Tongue (tissue), 1 donor: ENCODE measurements at regions not wholly inside any gene's neighbourhood (a gene's known extent, or its start where the extent isn't known, plus 50 kb on each side); places are given as distances from the start of the nearest gene placed in this dataset.
"Not testable (repeated sequence)": the region's sequence is repeated elsewhere in the genome, so short reads cannot be mapped to it uniquely, and the experiment has no call there.

Experiments used
- DNase-seq: peaks from one replicate; pipeline ENCODE4 v3.0.0-alpha.2; 2015

DNA sequence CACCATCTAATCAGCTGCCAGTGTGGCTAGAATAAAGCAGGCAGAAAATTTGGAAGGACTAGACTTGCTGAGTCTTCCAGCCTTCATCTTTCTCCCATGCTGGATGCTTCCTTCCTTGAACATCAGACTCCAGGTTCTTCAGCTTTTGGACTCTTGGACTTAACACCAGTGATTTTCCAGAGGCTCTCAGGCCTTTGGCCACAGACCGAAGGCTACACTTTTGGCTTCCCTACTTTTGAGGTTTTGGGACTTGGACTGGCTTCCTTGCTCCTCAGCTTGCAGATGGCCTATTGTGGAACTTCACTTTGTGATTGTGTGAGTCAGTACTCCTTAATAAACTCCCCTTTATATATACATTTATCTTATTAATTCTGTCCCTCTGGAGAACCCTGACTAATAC lies 129.8 kb upstream of the MB21D2 start:
- not testable (repeated sequence) for DNase-seq

DNA sequence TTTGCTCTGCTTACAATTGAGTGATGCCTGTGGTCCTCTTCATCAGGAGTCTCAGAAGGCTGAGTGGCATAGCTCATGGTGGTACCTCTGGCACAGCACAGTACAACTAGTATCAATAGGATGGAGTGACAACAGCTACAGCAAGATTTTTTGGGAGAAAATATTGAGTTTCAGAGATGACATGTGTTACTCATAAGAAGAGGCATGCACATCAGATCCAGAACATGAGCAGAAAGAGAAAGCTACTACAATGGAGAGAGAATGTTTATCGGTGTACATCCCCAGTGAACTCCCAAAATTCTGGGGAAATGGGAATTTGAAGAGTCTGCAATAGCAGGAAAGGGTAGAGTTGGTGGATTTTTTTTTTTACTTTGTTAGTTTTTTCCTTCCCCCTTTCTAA lies 130.5 kb upstream of the MB21D2 start:
- no peak for DNase-seq

DNA sequence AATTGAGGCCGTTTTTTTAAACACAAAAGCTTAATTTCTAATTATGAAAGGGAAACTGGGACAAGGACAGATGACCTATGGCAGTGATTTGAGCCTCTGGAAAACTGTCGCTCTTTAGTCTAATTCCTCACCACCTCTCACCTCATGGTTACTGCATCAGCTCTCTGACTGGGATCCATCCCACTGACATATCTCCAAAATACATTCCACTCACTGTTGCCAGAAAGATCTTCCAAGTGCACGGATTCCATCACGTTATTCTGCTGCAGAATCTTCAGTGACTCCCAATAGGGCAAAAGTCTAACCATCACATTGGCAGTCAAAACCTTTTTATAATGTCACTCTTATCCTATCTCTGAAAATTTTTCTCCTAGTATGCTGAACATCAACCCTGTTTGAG lies 132.3 kb upstream of the MB21D2 start:
- DNase-seq = no peak

DNA sequence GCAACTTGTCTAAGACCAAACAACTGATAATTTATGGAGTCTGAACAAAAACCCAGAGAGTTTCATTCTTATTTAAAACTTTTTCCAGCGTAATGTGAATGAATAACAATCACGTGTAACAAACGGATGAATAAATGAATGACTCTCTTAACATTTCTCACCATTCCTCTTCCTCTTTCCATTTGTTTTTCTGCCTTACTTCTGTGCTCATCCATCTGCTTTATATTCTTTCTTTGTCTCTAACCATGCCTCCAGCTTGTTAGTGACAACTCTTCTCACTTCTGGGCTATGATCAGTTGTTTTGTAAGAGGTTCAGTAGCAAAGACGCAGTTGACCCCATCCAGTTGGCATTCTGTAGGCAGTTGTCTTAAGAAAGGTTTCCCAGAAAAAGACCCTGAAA lies 133.7 kb upstream of the MB21D2 start:
- no peak for DNase-seq

DNA sequence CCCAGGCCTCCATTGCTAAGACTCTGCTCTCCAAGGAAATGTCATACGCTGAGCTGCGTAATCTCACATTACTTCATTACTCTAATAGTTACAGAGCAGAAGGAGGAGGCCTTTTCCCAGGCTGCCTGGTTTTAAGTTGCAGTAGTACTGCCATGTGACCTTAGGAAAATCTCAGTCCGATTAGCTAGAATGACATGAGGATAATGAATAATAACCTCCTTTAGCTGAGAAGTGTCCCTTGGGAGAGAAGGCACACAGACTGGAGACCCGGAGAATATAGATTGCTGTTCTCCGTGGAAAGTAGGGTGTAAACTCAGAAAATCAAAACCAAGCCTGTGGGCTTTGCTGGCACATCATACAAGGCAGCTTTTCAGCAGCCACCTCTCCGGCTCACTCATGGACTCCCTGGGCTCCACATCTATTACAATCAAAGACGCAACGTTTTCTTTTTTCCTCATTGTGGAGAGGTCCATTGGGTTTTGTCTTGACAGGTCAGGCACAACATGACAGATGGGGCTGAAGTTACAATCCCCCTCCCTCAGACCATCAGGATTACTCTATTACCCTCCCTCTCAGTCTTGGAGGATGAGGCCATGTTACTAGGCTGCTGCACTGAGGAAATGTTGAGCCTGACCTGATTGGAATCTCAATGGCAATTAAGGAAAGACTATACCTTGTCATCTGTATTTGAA lies 134.8 kb upstream of the MB21D2 start:
- peak; percentile 59 for DNase-seq

DNA sequence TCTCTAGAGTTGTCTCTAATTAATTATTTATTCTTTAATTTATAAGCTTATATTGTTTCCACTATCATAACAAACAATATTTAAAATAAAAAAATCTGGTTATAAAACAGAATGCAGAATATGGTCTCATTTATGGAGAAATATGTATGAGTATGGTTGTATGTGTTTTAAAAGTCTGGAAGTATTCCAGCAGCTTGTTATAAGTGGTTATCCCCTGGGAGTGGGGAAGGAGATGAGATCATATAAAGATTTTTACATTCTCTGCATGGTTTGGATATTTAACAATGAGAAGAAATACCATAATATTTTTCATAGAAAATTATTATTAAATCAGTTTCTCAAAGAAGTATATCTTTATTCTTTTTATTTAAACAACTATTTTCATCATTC lies 135.4 kb upstream of the MB21D2 start:
- peak; percentile 28 for DNase-seq

DNA sequence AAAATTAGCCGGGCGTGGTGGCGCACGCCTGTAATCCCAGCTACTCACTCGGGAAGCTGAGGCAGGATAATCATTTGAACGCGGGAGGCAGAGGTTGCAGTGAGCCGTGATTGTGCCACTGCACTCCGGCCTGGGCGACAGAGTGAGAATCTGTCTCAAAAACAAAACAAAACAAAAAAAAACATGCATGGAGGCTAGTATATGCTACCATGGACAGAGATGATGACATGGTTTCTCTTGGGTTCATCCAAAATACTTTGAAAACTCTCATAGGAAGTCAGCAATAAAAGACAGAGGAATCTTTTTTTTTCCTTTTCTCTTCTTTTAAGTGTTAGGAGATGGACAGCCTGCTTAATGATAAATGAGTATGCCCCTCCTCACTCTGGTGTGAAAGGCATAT lies 137.7 kb upstream of the MB21D2 start:
- no peak for DNase-seq

DNA sequence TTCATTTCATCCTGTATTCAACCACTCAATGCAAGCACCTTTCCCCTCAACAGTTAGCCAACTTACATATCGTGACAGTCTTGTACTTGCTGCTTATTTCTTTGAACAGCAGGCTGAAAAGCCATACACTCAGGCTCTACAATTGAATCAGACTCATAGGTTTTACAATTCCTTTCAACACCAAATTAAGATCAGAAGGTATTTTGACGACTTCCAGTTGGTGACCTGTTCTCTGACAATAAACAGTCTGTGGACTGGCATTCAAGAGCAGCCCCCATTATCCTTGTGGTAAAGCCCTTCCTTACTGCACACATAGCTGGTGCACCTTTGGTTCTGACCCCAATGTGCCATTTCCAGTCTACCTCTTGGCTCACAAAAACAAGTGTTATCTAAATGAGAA lies 140.0 kb upstream of the MB21D2 start:
- DNase-seq = no peak

DNA sequence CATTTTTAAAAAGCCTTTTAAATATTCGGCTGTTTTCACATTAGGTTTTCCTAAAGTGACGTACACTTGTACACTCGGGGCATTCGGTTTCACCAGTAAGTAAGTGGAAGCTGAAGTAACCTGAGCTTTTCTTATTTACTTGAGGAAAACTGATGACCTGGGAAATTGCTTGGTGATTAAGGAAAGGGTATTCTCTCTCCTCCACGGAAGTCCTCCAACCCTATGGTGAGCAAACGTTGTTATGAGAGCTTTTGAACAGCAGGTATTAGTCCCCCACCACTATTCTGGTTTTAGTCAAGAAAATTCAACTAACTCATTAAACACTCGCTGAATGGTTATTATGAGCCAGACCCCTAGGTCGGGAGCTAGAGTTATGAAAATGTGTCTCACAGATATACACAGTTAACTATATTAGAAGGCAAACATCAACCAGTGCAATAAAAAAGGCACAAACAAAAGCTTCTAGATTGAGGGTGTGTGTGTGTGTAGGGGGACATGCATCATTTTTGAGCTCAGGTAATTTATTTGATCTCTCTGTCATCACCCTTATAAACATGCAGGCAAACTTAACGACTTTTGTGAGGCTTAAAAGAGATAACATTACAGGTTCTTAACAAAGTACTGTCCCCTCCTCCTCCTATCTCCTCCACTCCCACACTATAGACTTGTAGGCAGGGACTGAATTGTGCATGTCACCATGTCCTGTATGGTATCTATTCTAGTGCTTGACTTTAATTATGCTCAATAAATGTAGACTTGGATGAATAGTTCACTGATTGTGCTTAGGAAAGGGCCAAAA lies 143.3 kb upstream of the MB21D2 start:
- no peak for DNase-seq

DNA sequence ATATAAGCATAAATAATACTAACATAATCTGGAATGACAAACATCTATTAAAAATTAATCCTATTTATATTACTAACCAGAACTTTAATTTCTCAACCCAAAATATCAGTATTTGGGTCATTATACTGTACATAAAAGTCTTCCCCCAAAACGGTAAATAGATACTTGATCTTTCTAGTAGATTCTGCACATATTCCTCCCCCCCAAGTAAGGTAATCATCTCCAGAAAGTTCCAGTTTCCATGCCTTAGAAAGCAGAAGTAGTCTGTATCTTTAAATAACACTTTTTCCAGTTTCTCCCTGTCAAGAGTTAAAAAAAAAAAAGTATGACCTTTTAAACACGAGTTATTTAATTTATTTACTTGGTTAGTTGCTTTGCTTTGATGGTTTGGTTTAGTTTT lies 150.7 kb upstream of the MB21D2 start:
- DNase-seq = no peak

DNA sequence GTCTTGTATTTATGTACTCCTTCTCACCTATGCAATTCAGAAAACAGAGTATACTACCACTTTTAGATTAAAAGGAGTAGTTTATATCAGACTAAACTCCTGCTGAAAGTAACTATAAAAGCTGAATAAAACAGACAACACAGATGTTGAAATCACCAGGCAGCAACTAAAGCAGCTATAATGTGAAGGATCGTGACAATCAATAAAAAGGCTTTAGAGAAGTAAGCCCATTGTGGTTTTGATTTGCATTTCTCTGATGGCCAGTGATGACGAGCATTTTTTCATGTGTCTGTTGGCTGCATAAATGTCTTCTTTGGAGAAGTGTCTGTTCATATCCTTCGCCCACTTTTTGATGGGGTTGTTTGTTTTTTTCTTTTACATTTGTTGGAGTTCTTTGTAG lies 152.1 kb upstream of the MB21D2 start:
- DNase-seq = not testable (repeated sequence)

DNA sequence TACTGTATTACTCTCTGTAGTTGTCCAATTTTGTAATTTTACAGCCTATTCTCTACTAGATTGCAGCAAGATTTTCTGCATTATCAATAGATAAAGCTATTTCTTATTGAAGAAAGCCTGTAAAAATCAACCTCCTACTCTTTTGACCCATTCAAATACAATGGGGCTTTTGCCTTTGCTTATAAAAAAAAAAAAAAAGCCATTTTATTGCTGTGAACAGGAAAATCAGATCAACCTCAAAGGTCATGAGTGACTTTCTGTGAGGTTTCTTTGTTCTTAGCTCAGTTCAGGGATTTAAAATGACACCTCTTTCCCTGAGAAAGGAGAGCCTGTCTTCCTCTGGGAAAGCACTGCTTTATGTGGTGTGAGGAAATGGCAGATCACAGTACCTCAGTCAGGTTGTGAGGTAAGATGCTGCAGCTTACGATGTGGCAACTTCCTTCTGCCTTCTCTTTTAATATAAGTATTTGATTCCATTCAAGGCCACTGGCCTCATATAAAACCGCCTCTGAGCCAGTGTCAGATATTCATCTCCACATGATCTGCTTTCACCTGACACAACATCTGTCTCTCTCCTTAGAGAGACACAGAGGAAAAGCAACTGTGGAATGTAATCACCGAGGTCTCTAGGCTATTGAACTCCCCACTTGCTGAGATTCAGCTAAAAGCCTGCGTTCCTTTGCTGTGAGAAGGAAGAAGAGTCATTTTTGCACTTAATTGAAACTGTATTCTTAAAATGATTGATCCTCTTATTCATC lies 161.5 kb upstream of the MB21D2 start:
- DNase-seq = no peak

DNA sequence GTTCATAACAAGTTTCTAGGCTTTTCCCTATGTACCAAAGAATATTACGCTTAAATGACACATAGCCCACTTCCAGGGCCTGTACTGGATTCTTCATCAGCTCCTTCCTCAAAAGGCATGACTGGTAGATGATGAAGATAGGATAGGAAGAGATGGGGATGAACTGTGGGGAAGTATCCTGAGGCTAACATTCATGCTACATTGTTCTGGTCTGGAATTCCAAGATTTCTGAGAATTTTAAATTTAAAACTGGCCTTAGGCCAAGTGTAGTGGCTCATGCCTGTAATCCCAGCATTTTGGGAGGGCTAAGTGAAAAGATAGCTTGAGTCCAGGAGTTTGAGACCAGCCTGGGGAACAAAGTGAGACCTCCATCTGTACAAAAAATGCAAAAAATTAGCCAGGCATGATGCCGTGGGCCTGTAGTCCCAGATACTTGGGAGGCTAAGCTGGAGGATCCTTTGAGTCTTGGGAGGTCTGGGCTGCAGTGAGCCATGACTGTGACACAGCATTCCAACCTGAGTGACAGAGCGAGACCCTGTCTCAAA lies 160.1 kb upstream of the PLAAT1 start:
- DNase-seq = no peak

DNA sequence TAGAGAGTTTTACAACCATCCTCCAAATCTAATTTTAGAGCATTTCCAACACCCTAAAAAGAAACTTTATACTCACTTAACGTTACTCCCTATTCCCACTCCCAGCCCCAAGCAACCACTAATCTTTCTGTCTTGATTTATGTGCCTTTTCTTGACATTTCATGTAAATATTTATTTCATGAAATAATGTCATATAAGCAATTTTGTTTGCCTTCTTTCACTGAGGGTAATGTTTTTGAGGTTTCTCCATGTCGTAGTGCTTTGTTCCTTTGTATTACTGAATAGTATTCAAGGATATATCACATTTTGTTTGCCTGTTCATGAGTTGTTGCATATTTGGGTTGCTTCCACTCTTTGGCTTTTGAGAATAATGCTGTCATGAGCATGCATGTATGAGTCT lies 155.4 kb upstream of the PLAAT1 start:
- no peak for DNase-seq

DNA sequence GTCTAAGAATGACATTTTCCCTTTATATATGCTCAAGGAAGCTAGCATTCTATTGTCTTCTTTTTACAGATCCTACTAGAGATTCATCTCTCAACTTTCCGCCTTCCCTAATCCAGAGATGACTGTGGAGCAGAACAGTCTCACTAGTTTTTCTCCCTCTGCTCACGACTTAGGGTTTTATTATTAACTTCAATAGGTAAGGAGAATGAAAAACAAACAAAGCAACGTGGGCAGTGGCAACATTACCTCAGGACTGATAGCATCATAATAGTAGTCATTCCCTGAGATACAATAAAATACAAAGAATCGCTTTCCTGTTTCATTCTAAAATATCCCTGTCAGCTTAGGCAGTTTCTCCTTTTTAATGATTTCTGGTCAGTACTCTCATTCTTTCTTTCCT lies 154.3 kb upstream of the PLAAT1 start:
- DNase-seq = no peak

DNA sequence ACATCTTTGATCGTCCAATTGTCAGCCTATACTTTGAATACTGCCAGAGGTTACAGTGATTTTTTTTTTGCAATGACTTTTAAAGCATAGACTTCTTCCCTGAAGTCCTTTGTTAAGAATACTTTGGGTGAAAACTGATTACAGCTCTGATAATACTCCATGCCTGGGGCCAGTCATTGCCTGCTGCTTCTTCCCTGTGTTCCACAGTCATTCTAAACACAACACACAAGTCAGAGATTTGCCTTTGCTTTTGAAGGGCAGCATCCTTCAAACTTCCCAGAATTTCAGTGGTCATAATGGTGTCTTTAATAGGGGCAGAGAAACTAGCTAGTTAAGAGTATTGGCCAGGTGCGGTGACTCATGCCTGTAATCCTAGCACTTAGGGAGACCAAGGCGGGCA lies 153.7 kb upstream of the PLAAT1 start:
- DNase-seq = no peak

DNA sequence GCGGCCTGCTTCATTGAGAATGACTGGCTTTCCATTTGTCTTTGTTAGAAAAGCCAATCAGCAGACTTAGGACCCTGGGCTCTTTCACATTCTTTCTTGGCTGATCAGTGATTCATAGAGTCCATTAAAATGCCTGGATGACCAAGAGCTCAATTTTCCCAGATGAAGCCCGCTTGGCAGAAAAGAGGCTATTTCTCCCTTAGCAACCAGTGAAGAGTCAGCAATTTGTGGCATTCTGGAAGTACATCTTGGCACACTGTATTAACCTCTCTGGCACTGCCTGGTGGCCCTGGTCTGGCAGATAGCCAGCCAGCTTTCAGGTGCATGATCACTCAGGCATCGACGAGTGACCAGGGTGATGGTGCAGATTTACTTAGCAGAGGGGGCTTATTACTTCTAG lies 145.7 kb upstream of the PLAAT1 start:
- DNase-seq = no peak

DNA sequence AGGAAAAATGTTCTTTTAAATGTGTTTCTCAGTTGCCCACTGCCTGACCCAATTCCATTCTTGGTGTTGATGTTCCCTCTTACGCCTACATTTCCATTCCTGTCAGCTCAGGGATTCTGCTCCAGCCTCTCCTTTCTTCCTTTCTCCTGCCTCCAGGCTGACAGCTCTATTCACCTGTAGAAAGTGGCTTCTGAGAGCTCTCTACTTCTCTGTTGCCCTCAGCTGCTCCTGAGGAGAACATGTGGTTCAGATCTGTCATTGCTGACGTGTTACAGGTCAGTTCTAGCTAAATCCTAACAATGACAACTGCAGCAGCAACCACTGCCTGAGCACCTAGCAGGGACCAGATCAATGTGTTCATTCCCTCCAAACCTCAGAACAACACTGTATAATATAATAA lies 144.9 kb upstream of the PLAAT1 start:
- DNase-seq = no peak

DNA sequence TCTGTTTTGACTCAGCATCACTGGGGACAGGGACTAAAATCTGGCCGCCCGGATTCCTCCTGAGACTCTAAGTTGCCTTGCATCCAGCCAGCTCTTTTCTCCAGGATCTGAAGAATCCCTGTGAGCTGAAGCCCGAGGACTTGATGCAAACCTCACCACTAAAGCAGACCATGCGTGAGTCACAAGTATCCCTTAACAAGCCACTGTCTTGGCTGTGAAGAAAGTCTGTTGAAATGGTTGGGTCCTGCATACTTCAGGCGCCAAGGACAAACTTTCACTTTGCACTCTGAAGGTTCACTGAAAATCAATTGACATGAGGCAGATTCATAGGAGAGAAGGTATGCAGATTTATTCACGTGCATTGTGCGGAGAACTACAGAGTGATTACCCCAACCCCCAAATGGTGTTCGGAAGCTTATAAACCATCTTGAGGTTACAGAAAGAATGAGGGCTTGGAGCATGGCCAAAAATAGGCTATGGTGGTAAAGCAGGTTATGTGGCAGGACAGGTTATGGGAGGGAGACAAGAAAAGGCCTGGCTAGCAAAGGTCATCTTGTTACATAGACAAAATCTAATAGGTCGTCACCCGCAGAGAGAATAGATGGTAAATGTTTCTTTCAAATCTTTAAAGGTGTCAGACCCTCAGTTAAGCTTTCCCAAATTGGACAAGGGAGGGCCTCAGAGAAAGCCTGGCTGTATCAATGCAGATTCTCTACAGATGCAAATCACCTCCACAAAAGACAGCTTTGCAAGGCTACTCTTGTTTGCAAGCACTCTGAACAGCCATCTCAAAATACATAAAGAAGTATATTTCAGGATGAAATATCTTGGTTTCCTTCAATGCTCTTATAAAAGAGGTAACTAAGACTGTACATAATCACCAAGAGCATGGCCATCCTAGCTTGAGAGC lies 126.3 kb upstream of the PLAAT1 start:
- no peak for DNase-seq

DNA sequence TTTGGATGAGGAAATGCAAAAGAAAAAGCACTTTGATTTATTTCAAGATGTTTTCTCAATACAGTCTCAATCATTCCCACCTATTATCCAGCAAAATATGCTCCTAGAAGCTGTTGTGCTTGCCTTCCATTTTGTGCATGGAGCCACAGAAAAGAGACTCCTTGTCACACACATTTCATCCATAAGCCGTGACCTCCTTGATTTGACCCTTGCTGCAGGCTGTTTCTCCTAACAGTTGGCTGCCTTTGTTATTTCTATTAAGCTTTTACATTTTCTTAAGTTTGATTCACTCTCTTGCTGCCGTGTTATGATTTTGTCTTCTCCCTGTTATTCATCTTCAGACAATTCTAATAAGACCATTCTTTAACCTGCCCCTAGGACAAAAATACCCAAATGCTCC lies 124.2 kb upstream of the PLAAT1 start:
- DNase-seq = no peak

DNA sequence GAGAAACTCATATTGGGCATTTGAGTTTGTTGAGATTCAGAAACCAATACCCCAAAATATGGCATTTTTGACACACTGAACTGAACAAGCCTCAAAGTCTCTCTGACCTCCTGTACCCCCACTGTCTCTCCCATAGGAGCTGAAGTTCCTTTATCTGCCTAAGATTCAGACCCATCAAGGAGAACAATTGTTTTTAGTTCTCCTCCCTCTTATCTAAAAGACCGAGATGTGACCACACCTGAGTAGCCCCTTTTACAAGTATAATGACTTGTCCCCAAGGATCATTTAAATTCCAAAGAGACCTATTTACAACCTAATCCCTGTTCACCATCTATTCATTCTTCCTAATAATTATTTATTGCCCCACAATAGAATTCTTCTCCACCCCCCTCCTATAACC lies 122.1 kb upstream of the PLAAT1 start:
- DNase-seq = no peak

DNA sequence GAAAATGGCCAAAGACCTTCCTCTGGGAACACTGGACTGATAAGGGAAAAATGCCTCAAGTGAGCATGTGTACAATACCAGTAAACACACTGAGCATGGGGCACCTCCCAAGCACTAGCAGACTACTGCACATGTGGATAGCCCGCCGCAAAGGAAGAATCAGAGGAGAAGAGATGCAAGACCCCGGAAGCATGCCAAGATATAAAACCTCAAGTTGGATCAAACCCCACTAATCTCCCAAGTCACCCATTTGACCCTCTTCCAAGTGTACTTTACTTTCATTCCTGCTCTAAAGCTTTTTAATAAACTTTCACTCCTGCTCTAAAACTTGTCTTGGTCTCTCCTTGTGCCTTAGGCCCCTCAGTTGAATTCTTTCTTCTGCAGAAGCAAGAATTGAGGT lies 121.1 kb upstream of the PLAAT1 start:
- no peak for DNase-seq
